Stimulated activated naive CD8-positive, alpha-beta T cell treated with anti-CD3 and anti-CD28 coated beads, Interleukin-15, amount 100 ng/mL, for 72 hours (primary cell): ENCODE measurements at regions not wholly inside any gene's neighbourhood (a gene's known extent, or its start where the extent isn't known, plus 50 kb on each side); places are given as distances from the start of the nearest gene placed in this dataset.
A peak's percentile ranks its signal among the peaks of the same experiment; 100 is the strongest.

Experiments used
- ATAC-seq: fragments of 150-1000 bp; cut with Tn5 transposase; 2 replicates; pipeline ENCODE4 v1.10.0; 2021; ENCODE audit warnings: mild to moderate bottlenecking, moderate library complexity
- DNase-seq, 2 donors: peaks; one replicate each; pipeline ENCODE4 v3.0.0; 2021 to 2022
- H3K27ac Mint-ChIP-seq, 2 donors: one replicate each; pipeline ENCODE4 v1.8.0; 2022; ENCODE audit warnings: mild to moderate bottlenecking in 2 of 2, mixed read lengths in 2 of 2, moderate library complexity in 2 of 2
- H3K27me3 Mint-ChIP-seq: one replicate; pipeline ENCODE4 v1.8.0; 2022; ENCODE audit warnings: mixed read lengths
- H3K4me1 Mint-ChIP-seq: one replicate; pipeline ENCODE4 v1.8.0; 2022; ENCODE audit warnings: mild to moderate bottlenecking, mixed read lengths
- H3K4me3 Mint-ChIP-seq, 2 donors: one replicate each; pipeline ENCODE4 v1.8.0; 2022; ENCODE audit warnings: mild to moderate bottlenecking in 2 of 2, mixed read lengths in 2 of 2, moderate library complexity in 1 of 2
- H3K9me3 Mint-ChIP-seq, 2 donors: one replicate each; pipeline ENCODE4 v1.8.0; 2022; ENCODE audit warnings: mixed read lengths in 2 of 2

GRCh38 chr6:165883851-165884640 lies 221.0 kb upstream of the PDE10A start:
- Mint-ChIP-seq H3K4me1 (peaks cover 11% of the 10 kb centered on the region), H3K27me3 (peaks cover 14% of the 10 kb centered on the region), H3K4me3 (no peak overlapping the region), H3K9me3 (no peaks in the 10 kb centered on the region), H3K27ac (no peak overlapping the region)
- DNase-seq (no peak), ATAC-seq (no peak)

DNA sequence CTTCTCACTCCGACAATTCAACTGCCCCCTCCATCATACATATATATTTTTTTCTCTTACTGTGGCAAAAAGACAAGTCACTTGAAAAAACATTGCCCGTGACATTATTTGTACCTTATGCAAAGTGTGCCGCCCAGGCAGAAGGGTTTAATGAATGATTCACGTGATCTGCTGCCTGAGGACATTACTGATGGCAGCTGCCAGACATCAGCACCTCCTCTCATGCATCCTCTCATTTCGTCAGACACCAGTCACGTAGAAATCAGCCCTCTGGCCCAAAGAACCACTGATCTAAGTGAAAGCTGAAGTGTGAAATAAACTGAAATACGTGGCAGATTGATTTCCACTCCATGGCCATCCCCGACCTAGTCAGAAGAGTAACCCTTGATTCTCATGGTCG lies 218.8 kb upstream of the PDE10A start:
- H3K27ac Mint-ChIP-seq = no peak overlapping the region
- peaks cover 0 to 8% of the 10 kb centered on the region in 2 donors for H3K9me3 Mint-ChIP-seq
- DNase-seq (no peak), ATAC-seq (no peak)
- peaks cover 26% of the 10 kb centered on the region for H3K27me3 Mint-ChIP-seq
- H3K4me1 Mint-ChIP-seq = peaks cover 11% of the 10 kb centered on the region
- H3K4me3 Mint-ChIP-seq = no peak overlapping the region

DNA sequence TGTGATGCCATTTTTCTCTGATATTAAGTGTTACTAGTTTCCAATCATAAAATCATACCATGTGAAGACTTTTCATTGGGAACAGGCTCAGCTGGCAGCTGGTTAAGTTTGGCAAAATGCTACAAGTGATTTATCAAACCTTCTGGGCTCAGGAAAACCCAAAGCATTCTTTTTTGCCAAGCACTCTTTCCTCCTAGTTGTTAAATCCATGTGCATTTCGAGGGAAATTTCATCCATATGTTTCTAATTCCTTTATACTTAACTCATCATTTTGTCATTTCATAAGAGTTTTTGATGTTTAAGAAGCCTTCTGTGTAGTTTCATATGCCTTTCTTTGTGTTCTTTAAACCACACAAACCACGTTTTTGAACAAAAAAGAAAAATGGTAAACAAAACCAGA lies 217.6 kb upstream of the PDE10A start:
- no peak overlapping the region for H3K4me3 Mint-ChIP-seq
- DNase-seq = no peak
- no peak overlapping the region for H3K27ac Mint-ChIP-seq
- H3K4me1 Mint-ChIP-seq = peaks cover 11% of the 10 kb centered on the region
- ATAC-seq = no peak
- peaks cover 30% of the 10 kb centered on the region for H3K27me3 Mint-ChIP-seq
- H3K9me3 Mint-ChIP-seq = peaks cover 0 to 8% of the 10 kb centered on the region in 2 donors

DNA sequence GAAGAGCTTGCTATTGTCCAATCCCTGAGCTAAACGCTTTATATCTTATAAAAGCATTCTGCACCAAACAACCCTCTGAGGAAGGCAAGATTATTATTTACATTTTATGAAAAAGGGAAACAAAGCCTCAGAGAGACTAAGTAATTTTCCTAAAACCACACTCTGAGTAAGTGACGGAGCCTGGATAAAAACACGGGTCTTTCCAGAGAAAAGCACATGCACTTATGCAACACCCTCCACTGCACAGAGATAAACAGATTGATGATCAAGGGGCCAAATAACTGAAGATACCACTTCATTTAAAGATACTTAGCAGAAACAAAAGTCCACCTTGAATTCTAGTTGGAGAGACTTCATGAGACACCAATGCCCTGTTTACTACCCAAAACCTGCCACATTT lies 214.7 kb upstream of the PDE10A start:
- Mint-ChIP-seq H3K4me3 (no peak overlapping the region), H3K27ac (no peak overlapping the region), H3K4me1 (no peaks in the 10 kb centered on the region)

GRCh38 chr6:165877192-165877591 lies 214.2 kb upstream of the PDE10A start:
- no peaks in the 10 kb centered on the region for H3K4me1 Mint-ChIP-seq
- H3K27me3 Mint-ChIP-seq = peaks cover 36% of the 10 kb centered on the region
- no peak overlapping the region for H3K4me3 Mint-ChIP-seq
- ATAC-seq (no peak), DNase-seq (no peak)
- peaks cover 0 to 8% of the 10 kb centered on the region in 2 donors for H3K9me3 Mint-ChIP-seq
- no peak overlapping the region for H3K27ac Mint-ChIP-seq

More for the DNA sequence above, 214.7 kb upstream of the PDE10A start:
- peaks cover 37% of the 10 kb centered on the region for H3K27me3 Mint-ChIP-seq
- H3K9me3 Mint-ChIP-seq = peaks cover 0 to 8% of the 10 kb centered on the region in 2 donors
- DNase-seq (no peak), ATAC-seq (no peak)

DNA sequence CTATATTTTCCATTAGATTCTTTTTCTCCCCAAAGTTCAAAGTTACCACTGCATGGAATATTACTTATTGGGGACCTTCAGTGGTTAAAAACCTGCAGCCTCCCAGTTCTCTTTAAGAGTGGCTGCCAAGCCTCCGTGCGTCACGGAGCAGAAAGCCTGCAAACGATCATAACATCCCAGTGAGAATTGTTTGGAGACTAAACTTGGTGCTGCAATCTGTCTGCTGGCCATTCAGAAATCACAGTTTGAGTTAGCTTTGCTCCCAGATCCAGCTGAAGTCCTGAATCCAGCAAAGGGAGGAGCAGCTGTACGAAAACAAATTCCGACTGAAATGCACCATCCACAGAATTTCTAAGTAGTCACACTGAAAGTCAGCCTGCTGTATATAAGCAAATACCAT lies 213.5 kb upstream of the PDE10A start:
- H3K9me3 Mint-ChIP-seq = peaks cover 0 to 8% of the 10 kb centered on the region in 2 donors
- ATAC-seq (no peak), DNase-seq (no peak)
- no peaks in the 10 kb centered on the region for H3K4me1 Mint-ChIP-seq
- H3K27ac Mint-ChIP-seq = no peak overlapping the region
- peaks cover 29% of the 10 kb centered on the region for H3K27me3 Mint-ChIP-seq
- H3K4me3 Mint-ChIP-seq = no peak overlapping the region

DNA sequence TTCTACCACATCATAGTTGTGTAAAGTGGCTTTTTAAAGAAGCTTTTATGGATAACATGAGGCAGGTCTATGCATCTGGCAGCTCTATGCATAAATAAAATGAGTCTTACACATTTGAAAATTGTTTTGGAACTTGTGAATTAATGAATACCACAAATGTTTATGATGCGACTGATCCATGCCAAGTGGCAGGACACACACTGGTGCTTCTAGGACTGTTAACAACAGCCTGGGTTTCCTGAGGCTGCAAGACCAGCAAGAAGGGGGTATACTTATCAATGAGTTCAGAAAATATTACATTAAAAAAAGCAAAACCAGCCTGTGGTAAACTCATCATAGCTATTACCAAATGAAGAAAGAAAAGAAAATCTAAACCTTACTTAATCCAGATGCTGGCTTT lies 212.9 kb upstream of the PDE10A start:
- no peak overlapping the region for H3K27ac Mint-ChIP-seq
- H3K4me3 Mint-ChIP-seq = no peak overlapping the region
- no peak for DNase-seq
- no peak for ATAC-seq
- H3K4me1 Mint-ChIP-seq = no peaks in the 10 kb centered on the region
- H3K27me3 Mint-ChIP-seq = peaks cover 29% of the 10 kb centered on the region
- peaks cover 0 to 8% of the 10 kb centered on the region in 2 donors for H3K9me3 Mint-ChIP-seq

DNA sequence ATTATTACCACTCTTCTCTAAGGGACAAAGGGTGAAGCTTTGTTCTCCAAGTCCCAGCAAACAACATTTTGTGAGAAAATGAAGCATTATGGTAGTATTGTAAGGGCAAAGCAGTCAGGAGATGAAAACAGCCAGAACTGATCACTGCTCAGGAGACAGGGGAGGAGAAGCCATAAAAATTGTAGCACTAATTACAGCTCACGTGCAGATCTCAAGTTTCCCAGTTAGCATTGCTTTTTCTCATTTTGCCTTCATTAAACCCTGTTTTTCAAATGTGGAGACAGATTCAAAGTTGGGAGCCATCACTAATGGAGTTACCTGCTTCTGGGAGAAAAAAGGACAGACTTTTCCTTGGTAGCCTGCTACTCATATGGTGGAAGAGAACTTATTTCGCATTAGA lies 210.9 kb upstream of the PDE10A start:
- no peaks in the 10 kb centered on the region for H3K4me1 Mint-ChIP-seq
- ATAC-seq (no peak), DNase-seq (no peak)
- H3K4me3 Mint-ChIP-seq = no peak overlapping the region
- H3K9me3 Mint-ChIP-seq = peaks cover 12 to 21% of the 10 kb centered on the region in 2 donors
- no peak overlapping the region for H3K27ac Mint-ChIP-seq
- H3K27me3 Mint-ChIP-seq = peaks cover 37% of the 10 kb centered on the region

DNA sequence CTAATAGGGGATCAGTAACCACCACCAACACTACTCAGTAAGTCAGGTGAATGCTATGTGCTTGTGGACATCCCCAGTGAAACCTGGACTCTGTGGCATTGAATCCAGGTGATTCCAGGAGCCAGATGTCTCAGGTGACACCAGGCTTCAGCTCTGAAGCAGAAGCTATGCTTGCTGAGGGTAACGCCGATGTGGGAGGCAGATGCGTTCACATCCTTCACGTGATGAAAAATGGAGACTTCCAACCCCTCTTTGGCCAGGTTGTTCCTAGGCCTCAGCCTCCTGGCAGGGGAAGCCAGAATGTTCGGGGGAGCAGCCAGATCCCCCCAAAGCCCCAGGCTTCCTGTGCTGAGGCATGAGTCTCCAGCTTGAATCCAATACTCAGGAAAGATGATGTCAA lies 209.8 kb upstream of the PDE10A start:
- Mint-ChIP-seq H3K27ac (no peak overlapping the region), H3K27me3 (peaks cover 26% of the 10 kb centered on the region), H3K9me3 (peaks cover 18 to 22% of the 10 kb centered on the region in 2 donors), H3K4me3 (no peak overlapping the region), H3K4me1 (no peaks in the 10 kb centered on the region)
- no peak for ATAC-seq
- DNase-seq = no peak

DNA sequence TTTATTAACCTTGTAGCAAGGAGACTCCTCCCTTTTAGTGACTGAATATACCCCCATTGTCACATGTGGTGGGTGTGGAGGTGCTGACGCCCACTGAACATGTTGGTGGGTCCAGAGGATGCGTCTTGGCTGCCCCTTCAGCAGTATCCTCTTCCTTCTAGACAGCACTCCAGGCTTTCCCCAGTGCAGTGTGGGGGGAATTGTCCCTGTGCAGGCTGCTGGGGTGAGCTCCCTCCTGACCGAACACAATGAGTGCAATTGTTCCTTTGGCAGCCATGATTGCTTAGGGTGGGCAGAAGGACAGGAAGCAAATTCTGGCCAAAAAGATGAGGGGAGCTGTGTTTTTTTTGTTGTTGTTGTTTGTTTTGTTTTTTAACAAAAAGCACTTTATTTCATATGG lies 209.3 kb upstream of the PDE10A start:
- peaks cover 25% of the 10 kb centered on the region for H3K27me3 Mint-ChIP-seq
- H3K27ac Mint-ChIP-seq = no peak overlapping the region
- no peak for DNase-seq
- H3K4me1 Mint-ChIP-seq = no peaks in the 10 kb centered on the region
- no peak overlapping the region for H3K4me3 Mint-ChIP-seq
- no peak for ATAC-seq
- H3K9me3 Mint-ChIP-seq = peaks cover 18 to 24% of the 10 kb centered on the region in 2 donors

- Mint-ChIP-seq H3K4me3 (no peak overlapping the region), H3K27me3 (peaks cover 25% of the 10 kb centered on the region), H3K9me3 (peaks cover 21 to 31% of the 10 kb centered on the region in 2 donors), H3K27ac (peak overlapping the region in 1 of 2 donors; percentile 6), H3K4me1 (no peaks in the 10 kb centered on the region)
- DNase-seq (no peak), ATAC-seq (no peak)
These were observed 208.5 kb upstream of the PDE10A start for GRCh38 chr6:165871571-165871970.

DNA sequence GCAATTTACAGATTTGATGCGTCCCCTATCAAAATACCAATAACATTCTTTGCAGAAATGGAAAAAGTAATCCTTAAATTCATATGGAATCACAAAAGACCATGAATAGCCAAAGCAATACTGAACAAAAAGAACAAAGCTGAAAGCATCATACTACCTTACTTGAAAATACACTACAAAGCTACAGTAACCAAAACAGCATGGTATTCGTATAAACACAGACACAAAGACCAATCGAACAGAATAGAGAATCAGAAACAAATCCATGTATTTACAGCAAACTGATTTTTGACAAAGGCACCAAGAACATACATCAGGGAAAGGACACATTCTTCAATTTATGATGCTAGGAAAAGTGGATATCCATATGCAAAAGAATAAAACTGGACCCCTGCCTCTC lies 206.5 kb upstream of the PDE10A start:
- no peak for ATAC-seq
- Mint-ChIP-seq H3K27ac (no peak overlapping the region), H3K4me3 (no peak overlapping the region), H3K4me1 (no peaks in the 10 kb centered on the region), H3K27me3 (peaks cover 18% of the 10 kb centered on the region), H3K9me3 (peaks cover 30 to 48% of the 10 kb centered on the region in 2 donors)
- DNase-seq = no peak

GRCh38 chr6:165864925-165865324 lies 201.9 kb upstream of the PDE10A start:
- Mint-ChIP-seq H3K27ac (no peak overlapping the region), H3K27me3 (peaks cover 48% of the 10 kb centered on the region), H3K4me3 (no peak overlapping the region), H3K4me1 (no peaks in the 10 kb centered on the region), H3K9me3 (peaks cover 26 to 45% of the 10 kb centered on the region in 2 donors)
- DNase-seq (no peak), ATAC-seq (no peak)

DNA sequence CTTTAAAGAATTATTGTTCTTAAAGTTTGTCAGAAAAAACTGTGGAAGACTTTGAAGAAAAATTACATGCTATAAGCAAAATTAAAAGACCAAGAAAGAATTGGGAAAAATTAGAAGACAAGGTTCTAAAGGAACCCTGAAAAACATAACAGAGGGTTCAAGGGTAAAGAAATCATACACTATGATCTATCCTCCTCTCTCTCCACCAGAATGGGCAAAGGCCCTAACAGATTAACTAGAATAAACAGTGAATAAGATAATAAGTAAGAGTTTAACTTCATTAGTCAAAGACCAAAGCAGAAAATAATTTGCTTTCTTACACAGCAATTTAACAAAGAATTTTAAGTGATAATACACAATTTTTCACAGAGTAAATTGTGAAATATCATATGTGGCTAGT lies 201.2 kb upstream of the PDE10A start:
- no peak for DNase-seq
- no peak for ATAC-seq
- H3K27ac Mint-ChIP-seq = no peak overlapping the region
- H3K4me3 Mint-ChIP-seq = no peak overlapping the region
- H3K4me1 Mint-ChIP-seq = no peaks in the 10 kb centered on the region
- peaks cover 43% of the 10 kb centered on the region for H3K27me3 Mint-ChIP-seq
- H3K9me3 Mint-ChIP-seq = peaks cover 20 to 38% of the 10 kb centered on the region in 2 donors

DNA sequence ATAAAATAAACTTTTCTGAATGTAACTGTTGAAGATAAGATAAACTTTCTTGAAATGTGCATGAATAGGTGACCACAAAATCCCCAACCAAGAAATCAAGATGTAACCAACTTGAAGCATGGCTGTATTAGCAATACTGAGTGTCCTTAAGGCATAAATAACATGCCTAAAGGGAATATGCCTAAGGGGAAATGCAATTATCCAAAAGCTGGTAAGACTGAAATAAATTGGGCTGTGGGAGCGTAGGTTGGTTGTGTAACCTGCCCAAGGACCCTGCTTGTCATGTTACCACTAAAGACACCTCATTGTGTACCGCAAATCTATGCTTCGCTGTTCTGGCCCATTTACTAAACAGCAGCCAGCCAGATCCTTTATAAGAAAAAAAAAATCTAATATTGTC lies 200.8 kb upstream of the PDE10A start:
- DNase-seq (no peak), ATAC-seq (no peak)
- Mint-ChIP-seq H3K4me1 (no peaks in the 10 kb centered on the region), H3K27ac (no peak overlapping the region), H3K27me3 (peaks cover 43% of the 10 kb centered on the region), H3K9me3 (peaks cover 16 to 34% of the 10 kb centered on the region in 2 donors), H3K4me3 (no peak overlapping the region)

GRCh38 chr6:165862813-165863212 lies 199.8 kb upstream of the PDE10A start:
- Mint-ChIP-seq H3K4me1 (no peaks in the 10 kb centered on the region), H3K27ac (no peak overlapping the region), H3K4me3 (no peak overlapping the region), H3K9me3 (peaks cover 12 to 27% of the 10 kb centered on the region in 2 donors), H3K27me3 (peaks cover 49% of the 10 kb centered on the region)
- ATAC-seq (no peak), DNase-seq (no peak)

- H3K27me3 Mint-ChIP-seq = peaks cover 62% of the 10 kb centered on the region
- ATAC-seq = no peak
These were observed 198.2 kb upstream of the PDE10A start for GRCh38 chr6:165861226-165861625.

More at GRCh38 chr6:165861226-165861625, 198.2 kb upstream of the PDE10A start:
- H3K4me3 Mint-ChIP-seq = no peak overlapping the region
- no peaks in the 10 kb centered on the region for H3K4me1 Mint-ChIP-seq
- no peak for DNase-seq
- no peak overlapping the region for H3K27ac Mint-ChIP-seq
- H3K9me3 Mint-ChIP-seq = peaks cover 5 to 14% of the 10 kb centered on the region in 2 donors
